ENCODE measurements at regions not wholly inside any gene's neighbourhood (a gene's known extent, or its start where the extent isn't known, plus 50 kb on each side); places are given as distances from the start of the nearest gene placed in this dataset.
"Not testable (repeated sequence)": the region's sequence is repeated elsewhere in the genome, so short reads cannot be mapped to it uniquely, and the experiment has no call there.

DNA sequence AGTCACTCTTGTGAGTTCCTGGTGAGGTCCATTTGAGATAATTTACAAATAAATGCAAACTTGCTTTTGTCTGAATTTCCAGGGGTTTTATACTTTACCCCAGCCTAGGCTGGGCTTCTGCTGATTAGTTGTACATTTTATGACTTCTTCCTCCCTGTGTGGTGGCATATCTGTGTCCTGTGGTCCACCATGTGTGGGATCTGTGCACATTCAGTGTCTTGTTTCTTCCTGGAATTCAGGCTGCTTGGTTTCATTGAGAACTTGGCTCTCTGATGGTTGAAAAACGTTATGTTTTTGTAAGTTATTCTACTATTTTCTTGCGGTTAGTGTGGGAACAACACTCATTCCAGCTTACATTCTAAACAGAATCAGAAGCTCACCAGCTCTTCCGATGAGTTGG, 523.4 kb upstream of the PFKP start:
- DNase-seq (ENCODE audit: low read depth in 2 of 2): no peak

DNA sequence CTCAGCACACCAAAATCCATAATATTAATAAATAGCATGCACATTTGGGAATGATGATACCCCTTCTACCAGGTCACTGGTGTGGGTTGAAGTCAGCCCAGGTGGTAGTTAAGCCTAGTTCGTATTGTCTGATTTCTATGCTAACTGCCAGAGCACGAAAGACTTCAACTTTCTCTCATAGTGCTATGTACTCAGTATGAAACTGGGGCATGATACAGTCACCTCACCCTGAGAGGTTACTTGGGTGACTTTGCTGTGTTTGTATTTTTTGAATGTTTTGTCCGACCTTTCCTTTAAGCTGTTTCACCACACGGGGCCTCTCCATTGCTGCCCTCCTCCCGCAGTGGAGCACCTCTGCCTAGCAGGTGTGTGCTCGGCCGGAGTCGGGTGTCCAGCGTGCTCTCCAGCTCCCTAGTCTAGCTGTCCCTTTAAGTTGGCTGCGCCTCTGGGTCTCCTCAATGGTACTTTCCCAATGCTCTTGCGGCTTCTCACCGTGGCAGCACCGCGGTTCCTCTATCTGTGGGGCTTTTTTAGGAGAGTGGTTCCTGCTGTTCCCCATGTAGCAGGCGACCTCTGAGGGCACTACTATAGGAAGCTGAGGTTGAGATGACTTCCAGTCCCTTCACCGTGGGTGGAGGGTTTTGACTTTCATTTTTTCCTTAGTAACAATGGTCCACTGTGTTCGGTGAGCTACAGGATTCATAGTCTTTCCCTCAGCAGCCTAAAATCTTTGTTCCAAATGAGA, 524.0 kb upstream of the PFKP start:
- DNase-seq (ENCODE audit: low read depth in 2 of 2): no peak

DNA sequence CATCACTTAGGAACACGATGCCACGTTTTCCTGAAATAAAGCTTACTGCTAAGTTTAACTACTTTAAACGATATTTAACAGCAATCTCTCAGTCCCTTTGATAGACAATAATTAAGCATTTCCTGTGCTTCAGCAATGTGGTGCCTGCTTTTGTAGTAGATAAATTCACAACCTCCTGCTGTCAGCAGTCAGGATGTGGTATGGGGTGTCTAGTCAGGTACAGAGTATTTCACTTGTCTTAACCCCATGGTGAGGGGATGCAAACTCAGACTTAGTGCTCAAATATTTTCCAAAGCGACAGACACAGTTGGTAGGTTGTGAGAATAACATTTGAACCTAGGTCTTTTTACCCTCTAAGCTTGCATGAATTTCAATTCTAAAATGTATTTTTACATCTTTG, 526.2 kb upstream of the PFKP start:
- DNase-seq (ENCODE audit: low read depth in 2 of 2): no peak

DNA sequence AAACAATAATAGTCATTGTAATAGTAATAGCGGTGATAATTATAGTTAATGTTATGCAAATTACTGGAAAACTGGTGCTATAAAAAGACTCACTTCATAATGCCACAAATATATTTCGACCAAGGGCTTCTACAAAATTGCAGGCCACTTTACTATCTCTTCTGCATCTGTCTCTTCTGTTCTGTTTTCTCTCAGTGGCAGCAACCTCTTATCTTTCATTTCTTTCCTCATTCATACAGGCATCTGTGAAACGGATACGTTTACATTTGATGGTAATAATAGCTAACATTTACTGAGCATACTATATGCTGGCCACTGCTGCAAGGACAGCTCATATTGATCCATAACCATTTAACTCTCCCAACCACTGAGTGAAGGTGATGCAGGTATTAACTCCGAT, 537.4 kb upstream of the PFKP start:
- no peak for DNase-seq (ENCODE audit: low read depth in 2 of 2)

DNA sequence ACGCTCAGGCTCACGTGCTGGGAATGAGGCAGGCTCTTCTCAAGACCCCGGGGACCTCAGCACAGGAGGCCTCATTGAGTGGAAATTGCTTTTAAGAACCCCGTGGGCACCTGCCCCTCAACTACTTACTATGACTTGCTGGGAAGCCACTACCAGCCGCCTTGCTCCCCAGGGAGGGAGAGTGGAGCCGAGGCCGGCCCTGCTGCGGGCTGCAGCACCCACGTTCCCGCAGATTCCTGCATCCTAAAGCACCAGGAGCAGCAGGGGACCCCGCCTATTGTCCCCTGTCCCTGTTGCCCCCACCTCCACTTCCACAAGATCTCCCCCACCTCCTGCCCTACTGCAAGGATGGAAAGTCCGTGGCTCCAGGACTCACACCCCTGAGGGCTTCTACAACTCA, 541.6 kb upstream of the PFKP start:
- no peak for DNase-seq (ENCODE audit: low read depth in 2 of 2)

DNA sequence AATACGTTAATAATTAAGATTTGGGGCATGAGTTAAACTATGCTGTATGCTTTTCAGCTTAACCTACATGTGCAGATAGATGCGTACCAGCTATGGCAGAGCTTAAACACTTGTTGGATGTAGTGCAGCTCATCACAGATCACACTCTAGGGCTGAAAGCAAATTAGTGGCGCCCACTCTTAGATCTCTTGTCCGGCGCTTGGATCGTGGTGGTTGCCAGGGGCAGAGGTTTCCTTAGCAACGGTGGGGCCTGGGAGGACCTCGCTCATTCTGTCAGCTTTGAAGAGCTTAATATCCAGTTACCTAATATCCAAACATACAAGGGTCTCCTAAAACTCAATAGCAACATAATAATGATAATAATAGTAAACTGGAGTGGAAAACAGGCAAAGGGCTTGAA, 548.2 kb upstream of the PFKP start:
- DNase-seq (ENCODE audit: low read depth in 2 of 2): no peak

DNA sequence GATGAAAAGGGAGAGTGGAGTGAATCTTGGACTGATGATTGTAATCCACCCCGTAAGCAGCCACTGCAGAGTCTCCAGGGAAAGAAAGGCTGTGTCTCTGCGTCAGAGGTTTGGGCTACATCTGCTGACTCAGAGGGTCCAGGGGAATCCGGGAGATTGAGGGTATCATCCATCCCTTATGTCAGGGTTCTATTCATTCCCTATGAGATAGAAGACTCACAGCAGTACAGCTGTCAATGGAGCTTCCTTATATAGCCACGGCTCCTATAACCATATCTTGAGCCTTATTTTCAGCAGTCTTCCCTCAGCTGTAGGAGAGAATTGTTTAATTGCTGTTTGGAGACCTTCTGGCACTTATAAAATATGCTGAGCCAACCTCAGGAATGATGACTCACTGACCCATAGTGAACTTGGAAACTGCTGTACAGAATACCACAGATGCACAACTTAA, 558.2 kb upstream of the PFKP start:
- no peak for DNase-seq (ENCODE audit: low read depth in 2 of 2)

DNA sequence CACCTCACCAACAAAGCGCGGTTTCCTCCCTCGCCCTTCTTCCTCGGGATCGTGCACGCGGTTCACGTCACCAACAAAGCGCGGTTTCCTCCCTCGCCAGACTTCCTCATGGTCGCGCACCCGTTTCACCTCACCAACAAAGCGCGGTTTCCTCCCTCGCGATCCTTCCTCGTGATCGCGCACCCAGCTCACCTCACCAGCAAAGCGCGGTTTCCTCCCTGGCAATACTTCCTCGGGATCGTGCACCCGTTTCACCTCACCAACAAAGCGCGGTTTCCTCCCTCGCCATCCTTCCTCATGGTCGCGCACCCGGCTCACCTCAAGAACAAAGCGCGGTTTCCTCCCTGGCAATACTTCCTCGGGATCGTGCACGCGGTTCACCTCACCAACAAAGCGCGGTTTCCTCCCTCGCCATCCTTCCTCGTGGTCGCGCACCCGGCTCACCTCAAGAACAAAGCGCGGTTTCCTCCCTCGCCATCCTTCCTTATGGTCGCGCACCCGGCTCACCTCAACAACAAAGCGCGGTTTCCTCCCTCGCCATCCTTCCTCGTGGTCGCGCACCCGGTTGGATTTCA, 565.9 kb upstream of the PFKP start:
- DNase-seq (ENCODE audit: low read depth in 2 of 2): not testable (repeated sequence)

DNA sequence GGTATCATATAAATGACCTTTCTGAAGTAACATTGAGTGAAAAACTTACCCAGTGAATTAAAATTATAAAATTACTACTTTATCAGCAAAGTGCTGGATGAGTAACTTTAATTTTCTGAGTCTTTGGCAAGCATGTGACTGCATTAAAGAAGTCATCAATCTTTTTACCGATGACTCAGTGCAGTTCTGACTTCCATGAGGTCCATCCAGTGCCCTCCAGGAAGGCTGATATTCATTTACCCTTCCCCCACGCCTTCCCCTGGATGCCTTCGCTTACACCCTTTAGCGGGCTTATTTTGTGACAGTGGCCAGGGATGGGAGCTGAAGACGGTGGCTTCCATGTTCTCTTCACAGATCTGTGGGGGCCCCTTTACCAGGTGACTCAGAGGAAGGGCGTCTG, 572.9 kb upstream of the PFKP start:
- DNase-seq (ENCODE audit: low read depth in 2 of 2): no peak

DNA sequence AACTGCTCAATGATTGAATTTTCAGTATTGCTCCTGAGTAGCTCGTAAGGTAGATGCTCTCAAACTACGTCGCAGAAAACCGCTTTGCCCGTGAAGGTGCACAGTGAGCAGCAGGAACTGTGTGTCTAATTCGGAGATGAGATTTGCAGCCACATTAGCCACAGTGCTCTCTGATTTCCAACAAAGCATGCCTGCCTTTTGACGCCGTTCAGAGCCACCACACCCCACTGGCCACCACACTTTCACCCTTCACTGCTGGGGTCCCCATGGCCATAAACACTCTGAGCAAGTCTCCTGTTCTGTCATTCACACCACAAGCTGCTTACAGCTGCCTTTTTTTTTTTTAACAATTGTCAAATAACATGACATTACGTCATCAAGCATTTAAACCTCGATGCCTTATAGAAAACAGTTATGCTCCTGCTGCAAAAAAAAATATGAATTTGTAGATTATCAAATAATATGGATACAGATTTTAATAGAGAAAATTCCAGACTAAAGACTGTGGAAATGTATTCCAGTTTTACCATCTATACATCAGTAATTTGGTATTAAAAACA, 578.8 kb upstream of the PFKP start:
- no peak for DNase-seq (ENCODE audit: low read depth in 2 of 2)

DNA sequence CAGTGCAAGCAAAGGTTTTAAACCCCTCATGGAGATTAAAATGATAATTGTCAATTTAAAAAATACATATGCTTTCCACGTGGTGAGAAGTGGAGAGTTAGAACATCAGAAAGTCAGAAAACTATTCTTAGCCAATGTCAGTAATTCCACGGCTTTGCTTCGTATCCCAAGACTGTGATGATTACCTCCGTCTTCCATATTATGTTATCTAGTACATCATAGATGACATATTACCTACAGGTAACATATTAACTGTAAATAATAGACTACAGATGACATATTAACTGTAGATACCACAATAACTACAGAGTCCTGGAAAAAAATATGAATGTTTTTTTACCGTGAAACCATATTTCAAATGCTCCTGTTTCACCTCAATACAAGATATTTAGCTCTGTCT, 579.4 kb upstream of the PFKP start:
- no peak for DNase-seq (ENCODE audit: low read depth in 2 of 2)

DNA sequence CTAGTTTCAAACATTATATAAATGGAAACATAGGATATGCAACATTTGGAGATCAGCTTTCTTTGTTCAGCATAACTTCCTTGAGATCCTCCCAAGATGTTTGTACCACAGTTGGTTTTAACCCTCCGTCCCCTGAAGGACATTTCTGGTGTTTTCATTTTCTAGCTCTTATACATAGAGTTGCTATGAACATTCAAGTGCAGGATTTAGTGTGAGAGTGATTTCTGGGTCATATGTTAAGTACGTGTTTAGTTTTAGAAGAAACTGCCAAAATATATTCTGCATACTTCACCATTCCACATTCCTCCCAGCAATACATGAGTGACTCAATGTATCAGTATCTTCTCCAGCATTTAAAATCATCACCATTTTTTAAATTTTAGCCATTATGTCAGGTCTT, 588.7 kb upstream of the PFKP start:
- DNase-seq (ENCODE audit: low read depth in 2 of 2): no peak

DNA sequence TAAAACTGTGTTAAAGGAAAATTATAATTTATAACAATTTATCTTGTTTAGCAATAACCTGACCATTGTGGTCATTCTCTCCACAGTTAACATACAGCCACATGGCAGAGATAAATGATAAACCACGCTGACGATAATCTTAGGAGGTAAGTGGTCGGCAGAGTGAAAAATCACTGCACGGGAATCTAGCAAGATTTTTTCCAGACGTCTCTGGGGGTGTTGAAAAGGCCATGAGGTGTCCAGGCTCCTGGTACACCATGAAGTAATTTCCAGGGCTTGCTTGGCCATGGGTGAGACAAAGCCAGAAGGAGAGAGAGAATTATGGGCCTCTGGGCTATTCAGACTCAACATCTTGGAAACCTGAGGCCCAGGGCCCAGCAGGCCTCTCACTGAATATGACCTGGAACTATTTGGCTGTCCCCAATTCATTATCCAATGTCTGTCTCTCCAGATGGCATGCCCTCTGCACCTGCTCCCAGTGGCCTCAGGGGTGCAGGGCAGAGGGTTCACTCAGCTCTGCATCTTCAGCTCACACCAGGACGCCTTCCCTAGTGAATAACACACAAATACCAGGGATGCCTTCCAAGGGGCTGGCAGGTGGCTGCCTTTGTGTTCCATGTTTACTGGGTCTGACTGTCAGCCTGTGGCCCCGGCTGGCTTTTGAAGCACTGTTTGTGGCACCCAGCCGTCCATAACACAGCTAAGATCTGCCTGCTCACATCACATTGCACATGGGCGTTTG, 590.4 kb upstream of the PFKP start:
- no peak for DNase-seq (ENCODE audit: low read depth in 2 of 2)

DNA sequence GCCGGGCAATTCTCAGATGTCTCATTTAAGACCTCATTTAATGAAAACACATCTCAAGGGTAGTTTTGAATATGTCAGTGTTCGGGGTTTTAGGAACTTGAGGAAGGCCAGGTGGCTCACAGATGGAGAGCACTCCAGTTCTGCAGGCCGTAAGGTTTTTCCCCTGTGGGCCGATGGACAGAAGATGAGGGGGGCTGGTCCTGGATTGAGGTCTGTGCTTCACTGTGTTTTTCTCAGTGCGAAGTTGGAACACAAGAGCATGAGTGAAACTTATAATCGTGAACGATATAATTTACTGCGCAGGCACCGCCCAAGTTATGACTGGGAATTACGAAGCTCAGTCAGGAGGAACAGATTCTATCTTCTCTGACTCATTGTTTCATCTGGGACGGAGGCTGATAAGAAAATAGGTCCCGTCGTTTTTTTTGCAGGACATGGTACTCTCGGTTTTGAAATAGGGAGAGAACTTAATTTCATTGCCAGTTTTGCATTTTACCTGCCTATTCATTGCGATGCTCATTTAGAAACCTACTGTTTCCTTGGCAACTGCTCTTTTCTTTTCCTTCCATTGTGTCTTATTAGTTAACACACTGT, 591.0 kb upstream of the PFKP start:
- no peak for DNase-seq (ENCODE audit: low read depth in 2 of 2)

DNA sequence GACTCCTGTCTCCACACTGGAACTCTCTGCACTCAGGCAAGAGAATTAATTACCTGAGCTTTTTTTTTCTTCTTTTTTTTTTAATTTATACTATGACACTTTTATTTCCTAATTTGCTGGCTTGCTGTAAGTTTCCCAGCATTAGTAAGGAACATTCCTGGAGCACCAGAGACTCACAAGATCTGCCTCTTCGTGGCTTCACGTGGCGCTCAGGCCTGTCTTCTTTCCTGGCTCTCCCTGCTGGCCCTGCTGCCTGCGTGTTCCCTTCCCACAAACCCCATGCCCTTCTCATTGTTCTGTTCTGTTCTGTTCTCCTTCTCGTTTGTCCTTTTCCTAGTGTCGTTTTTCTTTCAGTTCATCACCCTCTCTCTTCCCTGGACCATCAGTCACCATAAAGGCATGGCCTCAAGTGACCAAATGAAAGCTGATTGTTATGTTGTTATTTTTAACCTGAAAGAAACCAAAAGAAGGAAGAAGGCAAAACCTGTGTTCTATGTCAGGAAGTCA, 591.6 kb upstream of the PFKP start:
- no peak for DNase-seq (ENCODE audit: low read depth in 2 of 2)

DNA sequence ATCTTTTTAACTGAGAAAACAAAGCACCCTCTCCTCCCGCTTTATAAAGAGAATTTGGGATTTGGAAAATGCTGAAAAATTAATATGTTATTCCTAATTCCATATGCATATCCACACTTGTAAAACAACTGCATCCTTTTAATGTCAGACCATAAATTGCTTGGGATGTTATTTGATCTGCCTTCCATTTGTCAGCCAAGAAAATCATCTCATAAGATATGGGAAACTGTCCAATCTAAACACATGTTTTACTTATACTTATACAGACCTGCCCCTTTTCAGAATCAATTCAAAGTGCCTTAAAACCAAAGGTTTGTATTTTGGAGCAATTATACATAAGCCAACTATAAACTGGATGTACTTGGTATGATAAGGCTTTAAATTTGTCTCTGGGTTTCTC, 595.5 kb upstream of the PFKP start:
- DNase-seq (ENCODE audit: low read depth in 2 of 2): no peak

DNA sequence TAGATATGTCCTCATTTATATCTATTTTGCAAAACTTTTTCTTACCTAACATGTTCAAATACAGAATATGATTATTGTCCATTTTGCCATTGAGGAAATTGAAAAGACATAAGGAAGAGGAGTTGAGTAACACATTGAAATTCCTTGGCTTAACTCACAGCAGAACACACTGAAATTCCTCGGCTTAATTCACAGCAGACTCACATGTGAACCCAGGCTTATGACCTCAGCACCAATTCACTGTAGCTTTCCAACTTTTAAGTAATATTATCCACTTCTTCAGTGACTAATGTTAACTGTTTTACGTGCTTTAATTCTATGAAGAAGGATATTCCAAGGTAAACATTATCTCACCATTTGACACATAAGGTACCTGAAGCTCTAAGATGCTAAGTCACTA, 597.5 kb upstream of the PFKP start:
- no peak for DNase-seq (ENCODE audit: low read depth in 2 of 2)

DNA sequence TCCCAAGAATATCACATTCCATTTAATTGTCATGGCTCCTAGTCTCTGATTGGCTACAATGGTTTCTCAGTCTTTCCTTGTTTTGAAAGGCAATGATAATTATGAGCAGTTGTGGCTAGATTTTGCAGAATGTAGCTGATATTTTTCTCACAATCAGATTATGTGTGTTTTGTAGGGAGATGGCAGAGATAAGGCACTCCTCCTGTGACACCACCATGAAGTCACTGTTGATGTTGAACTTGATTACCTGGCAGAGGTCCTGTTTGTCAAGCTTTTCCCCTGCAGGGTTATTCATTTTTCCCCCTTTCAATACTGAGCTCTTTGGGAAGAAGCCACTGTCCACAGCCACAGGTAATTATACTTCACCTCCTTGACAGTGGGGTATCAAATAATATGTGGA, 602.9 kb upstream of the PFKP start:
- no peak for DNase-seq (ENCODE audit: low read depth in 2 of 2)

DNA sequence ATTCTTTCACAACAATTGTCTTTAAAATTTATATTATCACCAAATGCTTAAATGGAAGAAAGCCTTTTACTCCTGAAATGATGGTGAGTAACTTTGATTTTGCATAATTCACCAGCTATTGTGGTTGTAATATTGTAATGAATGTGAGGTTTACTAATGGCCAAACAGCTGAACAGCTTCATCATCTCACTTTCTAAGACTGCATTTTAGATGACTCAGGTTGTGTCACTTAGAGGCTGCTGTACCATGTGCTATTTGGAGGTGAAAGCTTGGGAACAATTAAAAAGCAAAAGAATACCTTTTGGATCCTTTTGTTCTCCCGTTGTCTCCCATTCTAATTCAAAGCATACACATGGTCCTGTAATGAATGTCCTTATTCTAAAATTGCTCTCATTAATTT, 604.0 kb upstream of the PFKP start:
- DNase-seq (ENCODE audit: low read depth in 2 of 2): no peak

DNA sequence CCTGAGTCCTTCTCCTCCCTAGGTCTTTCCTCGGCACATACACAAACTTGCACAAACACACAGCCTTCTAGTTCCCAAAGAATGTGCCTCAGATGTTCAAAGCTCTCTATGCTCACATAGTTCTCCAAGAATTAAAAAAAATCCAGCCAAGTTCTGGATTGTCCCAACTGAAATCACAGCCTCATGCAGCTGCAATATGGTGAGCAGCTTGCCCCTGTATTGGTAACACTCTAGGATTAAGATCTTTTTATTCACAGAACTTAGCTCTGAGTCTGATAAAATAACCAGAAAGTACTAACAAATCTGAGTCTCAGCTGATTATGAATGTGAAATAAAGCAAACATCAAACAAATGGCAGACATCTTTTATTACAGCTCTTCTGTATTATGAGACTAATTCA, 604.8 kb upstream of the PFKP start:
- DNase-seq (ENCODE audit: low read depth in 2 of 2): no peak

DNA sequence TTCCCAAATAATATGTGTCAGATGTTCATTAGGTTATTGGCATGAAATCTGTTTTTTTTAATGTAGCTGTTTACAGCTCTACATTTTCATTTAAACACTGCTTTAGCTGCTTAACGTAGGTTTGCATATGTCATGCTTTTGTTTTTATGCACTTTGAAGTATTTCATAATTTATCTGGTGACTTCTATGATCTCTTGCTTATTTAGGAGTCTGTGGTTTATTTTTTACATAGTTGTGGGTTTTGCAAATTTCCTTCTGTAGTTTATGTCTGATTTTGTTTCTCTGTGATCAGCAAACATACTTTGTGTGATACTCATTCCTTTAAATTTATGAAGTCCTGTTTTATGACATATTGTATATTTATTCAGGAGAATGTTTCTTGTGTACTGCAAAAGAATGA, 606.5 kb upstream of the PFKP start:
- no peak for DNase-seq (ENCODE audit: low read depth in 2 of 2)

DNA sequence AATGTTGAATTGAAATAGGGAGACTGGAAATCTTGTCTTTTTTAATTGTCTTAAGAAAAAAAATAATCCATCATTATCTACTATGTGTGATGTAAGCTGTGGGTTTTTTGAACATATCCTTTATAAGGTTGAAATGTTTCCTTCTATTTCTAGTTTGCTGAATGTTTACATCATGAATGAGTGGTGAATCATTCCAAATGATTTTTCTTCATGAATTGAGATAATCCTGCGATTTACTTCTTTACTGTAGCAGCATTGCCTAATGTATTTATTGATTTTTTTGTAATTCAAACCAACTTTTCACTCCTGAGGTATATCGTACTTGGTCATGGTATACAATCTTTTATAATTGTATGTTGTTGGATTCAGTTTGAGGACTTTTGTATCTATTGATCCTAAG, 607.6 kb upstream of the PFKP start:
- no peak for DNase-seq (ENCODE audit: low read depth in 2 of 2)

Data from stimulated activated CD4-positive, alpha-beta T cell treated with anti-CD3 and anti-CD28 coated beads, Interleukin-4, amount 100 ng/mL, for 48 hours (primary cell).